OCI-LY3 (cell line): ENCODE measurements at regions not wholly inside any gene's neighbourhood (a gene's known extent, or its start where the extent isn't known, plus 50 kb on each side); places are given as distances from the start of the nearest gene placed in this dataset.

Experiments used
- CTCF ChIP-seq: fragments of 200-600, 300-600 bp; sonication (generic); IDR thresholded peaks from 2 replicates; pipeline ENCODE4 v1.5.1; 2014; ENCODE audit warnings: antibody characterized with exemption, low read length, low read depth
- EZH2phosphoT487 ChIP-seq: fragments of 200-600 bp; shearing (Covaris generic); IDR thresholded peaks from 2 replicates; pipeline ENCODE4 v1.6.1; 2018; ENCODE audit warnings: antibody characterized with exemption, mixed run types, low read depth

- no peak for TF ChIP-seq CTCF
- TF ChIP-seq EZH2phosphoT487 = no peak
Observed at GRCh38 chr1:19577561-19577960, 66.5 kb upstream of the NBL1 start.
